Progenitor cell of endocrine pancreas (in vitro differentiated cells): ENCODE measurements at regions not wholly inside any gene's neighbourhood (a gene's known extent, or its start where the extent isn't known, plus 50 kb on each side); places are given as distances from the start of the nearest gene placed in this dataset.

Experiments
- DNase-seq: peaks from one replicate; pipeline ENCODE4 v3.0.0; 2021; ENCODE audit warnings: low spot score; ENCODE audit not compliant: unreplicated experiment
- H3K27ac Mint-ChIP-seq: 2 replicates; pipeline ENCODE4 v1.8.0; 2021; ENCODE audit warnings: mild to moderate bottlenecking, moderate library complexity, mixed read lengths
- H3K27me3 Mint-ChIP-seq: 2 replicates; pipeline ENCODE4 v1.8.0; 2021; ENCODE audit warnings: mixed read lengths
- H3K36me3 Mint-ChIP-seq: 2 replicates; pipeline ENCODE4 v1.8.0; 2022; ENCODE audit warnings: mixed read lengths; ENCODE audit not compliant: insufficient read depth
- H3K4me1 Mint-ChIP-seq: 2 replicates; pipeline ENCODE4 v1.8.0; 2021; ENCODE audit warnings: low read depth, mixed read lengths
- H3K4me3 Mint-ChIP-seq: 2 replicates; pipeline ENCODE4 v1.8.0; 2021; ENCODE audit warnings: low read depth, mild to moderate bottlenecking, moderate library complexity, mixed read lengths
- H3K9me3 Mint-ChIP-seq: 2 replicates; pipeline ENCODE4 v1.8.0; 2021; ENCODE audit warnings: low read depth, mixed read lengths
- TF ChIP-seq, protein P1 (sequence below): fragments of 200-600 bp; sonication (generic); IDR thresholded peaks from one replicate; pipeline ENCODE4 v1.5.0; 2021; ENCODE audit warnings: antibody characterized with exemption, mild to moderate bottlenecking; ENCODE audit not compliant: unreplicated experiment

DNA sequence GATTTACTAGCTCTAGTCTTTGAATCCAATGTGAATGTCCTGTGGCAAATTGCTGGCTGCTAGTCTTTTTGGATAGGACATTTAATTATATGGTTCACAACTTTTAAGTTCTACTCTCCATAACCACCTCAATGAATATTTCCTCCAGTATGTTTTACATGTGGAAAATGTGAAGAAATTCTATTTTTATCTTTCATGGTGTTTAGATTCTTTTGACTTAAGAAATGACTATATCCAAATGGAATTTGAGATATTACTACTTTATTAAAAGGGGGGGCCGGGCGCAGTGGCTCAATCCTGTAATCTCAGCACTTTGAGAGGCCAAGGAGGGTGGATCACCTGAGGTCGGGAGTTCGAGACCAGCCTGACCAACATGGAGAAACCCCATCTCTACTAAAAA lies 202.0 kb downstream of the ARL4A start:
- TF ChIP-seq, protein P1, sequence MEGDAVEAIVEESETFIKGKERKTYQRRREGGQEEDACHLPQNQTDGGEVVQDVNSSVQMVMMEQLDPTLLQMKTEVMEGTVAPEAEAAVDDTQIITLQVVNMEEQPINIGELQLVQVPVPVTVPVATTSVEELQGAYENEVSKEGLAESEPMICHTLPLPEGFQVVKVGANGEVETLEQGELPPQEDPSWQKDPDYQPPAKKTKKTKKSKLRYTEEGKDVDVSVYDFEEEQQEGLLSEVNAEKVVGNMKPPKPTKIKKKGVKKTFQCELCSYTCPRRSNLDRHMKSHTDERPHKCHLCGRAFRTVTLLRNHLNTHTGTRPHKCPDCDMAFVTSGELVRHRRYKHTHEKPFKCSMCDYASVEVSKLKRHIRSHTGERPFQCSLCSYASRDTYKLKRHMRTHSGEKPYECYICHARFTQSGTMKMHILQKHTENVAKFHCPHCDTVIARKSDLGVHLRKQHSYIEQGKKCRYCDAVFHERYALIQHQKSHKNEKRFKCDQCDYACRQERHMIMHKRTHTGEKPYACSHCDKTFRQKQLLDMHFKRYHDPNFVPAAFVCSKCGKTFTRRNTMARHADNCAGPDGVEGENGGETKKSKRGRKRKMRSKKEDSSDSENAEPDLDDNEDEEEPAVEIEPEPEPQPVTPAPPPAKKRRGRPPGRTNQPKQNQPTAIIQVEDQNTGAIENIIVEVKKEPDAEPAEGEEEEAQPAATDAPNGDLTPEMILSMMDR: no peak
- Mint-ChIP-seq H3K4me1 (no peaks in the 10 kb centered on the region), H3K27me3 (no peaks in the 10 kb centered on the region), H3K27ac (no peak overlapping the region), H3K4me3 (no peak overlapping the region), H3K36me3 (no peaks in the 10 kb centered on the region), H3K9me3 (no peaks in the 10 kb centered on the region)
- no peak for DNase-seq

DNA sequence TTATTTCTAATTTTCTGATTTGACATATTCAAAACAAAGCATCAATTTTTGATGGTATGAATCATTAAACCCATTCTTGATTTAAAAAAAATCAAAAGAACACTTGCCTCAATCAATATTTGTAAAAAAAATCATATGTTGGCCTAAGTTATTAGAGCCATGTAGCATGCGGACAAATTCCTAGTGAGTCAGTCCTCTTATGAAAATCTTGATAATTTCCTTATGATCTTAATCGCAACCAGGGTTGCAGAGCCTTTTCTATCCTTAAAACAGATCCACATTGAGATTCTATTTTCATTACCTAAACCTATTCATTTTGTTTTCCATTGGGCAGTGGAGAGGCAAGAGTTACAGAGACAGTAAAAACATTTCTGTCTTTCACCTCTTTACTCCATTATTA lies 203.2 kb downstream of the ARL4A start:
- no peak for DNase-seq
- H3K4me3 Mint-ChIP-seq: no peak overlapping the region
- no peaks in the 10 kb centered on the region for H3K9me3 Mint-ChIP-seq
- TF ChIP-seq, protein P1: no peak
- H3K27ac Mint-ChIP-seq: no peak overlapping the region
- no peaks in the 10 kb centered on the region for H3K27me3 Mint-ChIP-seq
- no peaks in the 10 kb centered on the region for H3K36me3 Mint-ChIP-seq
- H3K4me1 Mint-ChIP-seq: no peaks in the 10 kb centered on the region

DNA sequence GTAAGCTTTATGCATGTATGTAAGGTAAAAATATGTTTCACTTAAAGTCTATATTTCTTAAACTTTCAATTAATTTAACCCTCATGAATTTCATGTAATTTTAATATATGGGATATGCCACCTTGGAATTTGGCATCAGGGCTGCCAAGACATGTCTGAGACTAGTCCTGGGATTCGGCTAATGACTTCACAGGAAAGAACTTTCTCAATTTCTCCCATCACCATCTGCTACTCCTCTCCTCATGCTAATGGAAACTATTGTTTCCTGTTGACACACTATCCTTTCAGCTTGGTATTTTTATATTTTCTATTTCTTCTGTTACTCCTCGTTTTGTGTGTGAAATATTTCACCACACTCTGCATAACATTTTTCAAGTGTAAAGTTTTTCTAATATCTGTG lies 205.9 kb downstream of the ARL4A start:
- DNase-seq: no peak
- Mint-ChIP-seq H3K27ac (no peak overlapping the region), H3K4me3 (no peak overlapping the region), H3K27me3 (no peaks in the 10 kb centered on the region), H3K9me3 (no peaks in the 10 kb centered on the region), H3K36me3 (no peaks in the 10 kb centered on the region), H3K4me1 (no peaks in the 10 kb centered on the region)
- TF ChIP-seq, protein P1: no peak

DNA sequence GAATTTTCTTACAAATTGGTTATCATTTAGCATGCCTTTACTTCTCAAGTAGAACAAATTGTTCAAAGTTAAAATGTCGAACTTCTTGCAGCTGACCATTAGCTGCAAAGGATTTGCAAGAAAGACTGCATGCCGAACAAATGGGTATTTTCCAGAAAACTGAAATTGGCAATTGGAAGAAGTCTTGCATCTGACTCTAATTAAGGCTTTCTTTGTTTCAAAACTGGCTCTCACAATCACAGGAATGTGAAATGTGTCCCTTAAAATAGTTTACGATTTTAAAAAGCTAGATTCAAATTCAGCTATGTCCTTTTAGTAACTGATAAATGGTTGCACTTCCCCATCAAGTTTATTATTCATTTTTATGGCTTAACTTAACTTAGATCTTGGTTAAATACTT lies 207.9 kb downstream of the ARL4A start:
- DNase-seq: no peak
- no peak overlapping the region for H3K27ac Mint-ChIP-seq
- no peaks in the 10 kb centered on the region for H3K36me3 Mint-ChIP-seq
- peaks cover 2% of the 10 kb centered on the region for H3K4me1 Mint-ChIP-seq
- H3K27me3 Mint-ChIP-seq: no peaks in the 10 kb centered on the region
- TF ChIP-seq, protein P1: no peak
- no peak overlapping the region for H3K4me3 Mint-ChIP-seq
- no peaks in the 10 kb centered on the region for H3K9me3 Mint-ChIP-seq

DNA sequence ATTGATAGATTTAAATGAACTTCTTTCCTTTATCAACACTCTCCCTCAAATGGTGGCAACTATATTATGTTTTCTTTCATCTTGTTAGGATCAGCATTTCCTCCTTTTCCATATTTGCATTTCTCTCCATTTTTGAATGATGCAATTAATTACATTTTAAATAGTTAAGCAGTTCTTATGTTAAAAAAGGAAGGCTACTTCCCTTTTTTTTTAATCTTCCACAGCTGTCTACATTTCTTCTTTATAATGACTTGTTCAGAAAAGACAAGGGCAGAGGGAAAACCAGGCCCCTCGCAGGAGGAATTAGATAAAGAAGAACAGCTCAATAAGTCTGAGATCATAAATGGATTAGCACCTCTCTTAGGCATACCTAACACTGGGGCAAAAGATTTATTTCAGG lies 208.9 kb downstream of the ARL4A start:
- Mint-ChIP-seq H3K4me1 (peaks cover 2% of the 10 kb centered on the region), H3K27ac (no peak overlapping the region)

More for the DNA sequence above, 208.9 kb downstream of the ARL4A start:
- Mint-ChIP-seq H3K9me3 (no peaks in the 10 kb centered on the region), H3K27me3 (no peaks in the 10 kb centered on the region), H3K36me3 (no peaks in the 10 kb centered on the region), H3K4me3 (no peak overlapping the region)
- TF ChIP-seq, protein P1: no peak
- no peak for DNase-seq
